Pancreas (tissue), 10 donors: ENCODE measurements at regions not wholly inside any gene's neighbourhood (a gene's known extent, or its start where the extent isn't known, plus 50 kb on each side); places are given as distances from the start of the nearest gene placed in this dataset.

Source experiments
- ATAC-seq, 4 donors: fragments of 200-7000 bp; cut with Tn5 transposase; one replicate each; pipeline versions ENCODE4 v1.8.0 to v1.9.1; 2020; ENCODE audit warnings: mild to moderate bottlenecking in 4 of 4, moderate library complexity in 4 of 4
- DNase-seq, 6 donors: peaks; one replicate each; pipeline ENCODE4 v3.0.0-alpha.2; 2020
- FAIRE-seq: peaks from 2 replicates; lab custom pipeline; 2012; peaks lifted over from hg19 to GRCh38; lab: Jason Lieb, UNC
- H3K27ac ChIP-seq, 4 donors: fragments of 200-600 bp; sonication (generic); 1 replicate in 3 of 4; 2 replicates in 1 of 4; pipeline versions ENCODE4 v1.5.0 to v1.8.0; 2020
- H3K27me3 ChIP-seq, 4 donors: fragments of 200-600 bp; one replicate each; pipeline ENCODE4 v1.8.0; 2021
- H3K36me3 ChIP-seq, 3 donors: fragments of 200-600 bp; sonication (generic) in 1 of 3; one replicate each; pipeline versions ENCODE4 v1.5.0 to v1.8.0; 2020 to 2021
- H3K4me1 ChIP-seq, 3 donors: fragments of 200-600 bp; one replicate each; pipeline ENCODE4 v1.8.0; 2021
- H3K4me3 ChIP-seq, 4 donors: fragments of 200-600 bp; sonication (generic) in 2 of 4; one replicate each; pipeline versions ENCODE4 v1.5.0 to v1.8.0; 2020 to 2021
- H3K9me3 ChIP-seq, 4 donors: fragments of 200-600 bp; one replicate each; pipeline ENCODE4 v1.8.0; 2021
- WGBS, 2 donors: extraction: QIAGEN DNeasy Blood & Tissue Kit; methylation state at CpG; one replicate each; pipeline ENCODE4 v1.1.7; 2013; 5-methylcytosine and 5-hydroxymethylcytosine counted together
- intact Hi-C, 3 donors: fragments of 100-400 bp; cut with DNase I; formaldehyde crosslinking; loops; one replicate each; pipeline versions ENCODE4 v1.11.1 to v1.14.2; 2022
- TF ChIP-seq, protein P1 (sequence below), 4 donors: fragments of 200-600 bp; sonication (generic) in 3 of 4; IDR thresholded peaks; one replicate each; pipeline versions ENCODE4 v1.5.0 to v1.8.0; 2021; ENCODE audit warnings: antibody characterized with exemption in 4 of 4
- donor health status: healthy with polysubstance abuse.
- donor health status: DM: no; HTN: no; CAD: no; lungs with moderate emphysema.
- donor health status: DM: no; HTN: no; CAD: no.
- donor health status: control.
- donor health status: control.
- donor health status: Bipolar disorder and iron deficiency.
- donor health status: DM: yes; HTN: yes; CAD: no.
- donor health status: DM: no; HTN: no; CAD: no.
- donor health status: DM: no; HTN: no; CAD: no.
- donor health status: DM: yes; HTN: yes; CAD: no.

DNA sequence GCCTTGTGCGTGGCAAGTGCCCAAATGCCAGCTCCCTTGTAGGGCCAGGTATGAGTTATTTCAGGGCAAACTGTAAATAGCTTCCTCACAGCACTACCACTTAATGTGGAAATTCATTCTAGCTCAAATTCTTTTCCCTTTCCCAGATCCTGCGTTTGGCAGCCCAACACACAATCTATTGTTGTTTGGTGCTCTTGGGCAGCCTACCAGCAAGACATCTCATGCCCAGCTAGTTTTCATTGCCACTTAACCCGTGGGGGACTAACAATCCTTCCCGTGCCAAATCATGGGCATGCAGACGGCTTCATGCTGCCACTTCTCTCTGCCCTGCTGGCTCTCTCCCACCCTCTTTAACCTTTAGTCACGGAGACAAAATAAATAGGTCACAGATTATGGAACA is 454.2 kb downstream of the GRIA2 start:
- 26 to 27% methylated on average over 6 of the region's 6 CpGs for WGBS, 2 donors
- Histone ChIP-seq H3K36me3 (no peaks in the 10 kb centered on the region), H3K27ac (no peak overlapping the region), H3K4me1 (no peaks in the 10 kb centered on the region), H3K4me3 (no peak overlapping the region), H3K27me3 (no peaks in the 10 kb centered on the region), H3K9me3 (no peaks in the 10 kb centered on the region)
- intact Hi-C loops = no loop called here
- ATAC-seq = peak in 3 of 4 donors; percentile 56 to 81 (median 74)
- DNase-seq = peak in 3 of 6 donors; percentile 21 to 30 (median 28)
- no peak for FAIRE-seq
- TF ChIP-seq, protein P1, sequence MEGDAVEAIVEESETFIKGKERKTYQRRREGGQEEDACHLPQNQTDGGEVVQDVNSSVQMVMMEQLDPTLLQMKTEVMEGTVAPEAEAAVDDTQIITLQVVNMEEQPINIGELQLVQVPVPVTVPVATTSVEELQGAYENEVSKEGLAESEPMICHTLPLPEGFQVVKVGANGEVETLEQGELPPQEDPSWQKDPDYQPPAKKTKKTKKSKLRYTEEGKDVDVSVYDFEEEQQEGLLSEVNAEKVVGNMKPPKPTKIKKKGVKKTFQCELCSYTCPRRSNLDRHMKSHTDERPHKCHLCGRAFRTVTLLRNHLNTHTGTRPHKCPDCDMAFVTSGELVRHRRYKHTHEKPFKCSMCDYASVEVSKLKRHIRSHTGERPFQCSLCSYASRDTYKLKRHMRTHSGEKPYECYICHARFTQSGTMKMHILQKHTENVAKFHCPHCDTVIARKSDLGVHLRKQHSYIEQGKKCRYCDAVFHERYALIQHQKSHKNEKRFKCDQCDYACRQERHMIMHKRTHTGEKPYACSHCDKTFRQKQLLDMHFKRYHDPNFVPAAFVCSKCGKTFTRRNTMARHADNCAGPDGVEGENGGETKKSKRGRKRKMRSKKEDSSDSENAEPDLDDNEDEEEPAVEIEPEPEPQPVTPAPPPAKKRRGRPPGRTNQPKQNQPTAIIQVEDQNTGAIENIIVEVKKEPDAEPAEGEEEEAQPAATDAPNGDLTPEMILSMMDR (IDR thresholded peaks at IDR 0.05) = no peak

- H3K4me1 ChIP-seq = no peaks in the 10 kb centered on the region
- no peak for ATAC-seq
- TF ChIP-seq, protein P1 (IDR thresholded peaks at IDR 0.05) = no peak
- FAIRE-seq = no peak
- H3K27ac ChIP-seq = no peak overlapping the region
- intact Hi-C loops = no loop called here
- H3K36me3 ChIP-seq = no peaks in the 10 kb centered on the region
- no peak overlapping the region for H3K4me3 ChIP-seq
- no peak for DNase-seq
- H3K9me3 ChIP-seq = no peaks in the 10 kb centered on the region
- no peaks in the 10 kb centered on the region for H3K27me3 ChIP-seq
Observed at GRCh38 chr4:157667836-157668235, 447.3 kb downstream of the GRIA2 start.

DNA sequence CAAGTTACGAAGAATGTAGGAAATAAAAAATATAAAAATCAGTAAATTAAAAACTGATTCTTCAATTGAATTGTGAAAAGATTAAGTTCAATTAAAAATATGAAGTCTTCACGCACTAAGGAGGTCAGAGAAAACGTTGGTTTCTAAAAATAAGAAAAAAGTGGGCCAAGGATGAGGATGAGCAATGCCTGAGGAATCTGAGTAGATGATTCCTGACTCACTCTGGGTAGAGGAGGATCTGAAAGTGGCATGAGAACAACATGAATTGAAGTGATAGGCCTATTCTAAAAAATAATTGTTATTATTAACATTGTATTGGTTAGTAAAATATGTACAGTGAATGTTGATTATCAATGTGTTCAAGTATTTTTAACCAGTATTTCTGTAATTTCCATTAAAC is 444.2 kb downstream of the GRIA2 start:
- Histone ChIP-seq H3K9me3 (no peaks in the 10 kb centered on the region), H3K36me3 (no peaks in the 10 kb centered on the region), H3K4me1 (no peaks in the 10 kb centered on the region), H3K4me3 (no peak overlapping the region), H3K27ac (no peak overlapping the region), H3K27me3 (no peaks in the 10 kb centered on the region)
- DNase-seq (no peak), ATAC-seq (no peak), FAIRE-seq (no peak)
- 72 to 84% methylated on average over 3 of the region's 3 CpGs for WGBS, 2 donors
- TF ChIP-seq, protein P1 (IDR thresholded peaks at IDR 0.05) = no peak
- intact Hi-C loops = no loop called here

- Histone ChIP-seq H3K27me3 (no peaks in the 10 kb centered on the region), H3K4me1 (no peaks in the 10 kb centered on the region), H3K27ac (no peak overlapping the region), H3K9me3 (no peaks in the 10 kb centered on the region), H3K36me3 (no peaks in the 10 kb centered on the region), H3K4me3 (no peak overlapping the region)
- TF ChIP-seq, protein P1 (IDR thresholded peaks at IDR 0.05) = no peak
- no peak for ATAC-seq
- no peak for DNase-seq
- 77 to 79% methylated on average over 6 of the region's 6 CpGs for WGBS, 2 donors
- no peak for FAIRE-seq
- intact Hi-C loops = no loop called here
Observed at GRCh38 chr4:157655096-157655809, 434.7 kb downstream of the GRIA2 start.

- TF ChIP-seq, protein P1 (IDR thresholded peaks at IDR 0.05) = no peak
- no peak overlapping the region for H3K4me3 ChIP-seq
- no peak overlapping the region for H3K27ac ChIP-seq
- DNase-seq (no peak), ATAC-seq (no peak), FAIRE-seq (no peak)
- intact Hi-C loops = no loop called here
- no peaks in the 10 kb centered on the region for H3K27me3 ChIP-seq
- no peaks in the 10 kb centered on the region for H3K4me1 ChIP-seq
- H3K36me3 ChIP-seq = no peaks in the 10 kb centered on the region
- H3K9me3 ChIP-seq = peaks cover 0 to 3% (median 0%) of the 10 kb centered on the region in 4 donors
Observed at GRCh38 chr4:157643257-157643656, 422.7 kb downstream of the GRIA2 start.
